Kidney epithelial cell (primary cell): ENCODE measurements at regions not wholly inside any gene's neighbourhood (a gene's known extent, or its start where the extent isn't known, plus 50 kb on each side); places are given as distances from the start of the nearest gene placed in this dataset.

Source experiments
- DNase-seq: peaks from one replicate; pipeline ENCODE4 v3.0.0-alpha.2; 2010; ENCODE audit warnings: low read depth
- H3K27me3 ChIP-seq: 2 replicates; pipeline ENCODE4 v1.6.0; 2011; ENCODE audit warnings: low read length; ENCODE audit not compliant: control insufficient read depth, insufficient read depth
- H3K36me3 ChIP-seq: 2 replicates; pipeline ENCODE4 v1.5.1; 2011; ENCODE audit warnings: low read length; ENCODE audit not compliant: control insufficient read depth, insufficient read depth
- H3K4me3 ChIP-seq: 2 replicates; pipeline ENCODE4 v1.5.1; 2011; ENCODE audit warnings: low read depth, mild to moderate bottlenecking, control low read depth, low read length
- TF ChIP-seq, protein P1 (sequence below): IDR thresholded peaks from 2 replicates; pipeline ENCODE4 v1.5.1; 2011; ENCODE audit warnings: mild to moderate bottlenecking, moderate library complexity, low read length, control low read depth, inconsistent platforms; ENCODE audit not compliant: insufficient read depth, poor library complexity, severe bottlenecking

DNA sequence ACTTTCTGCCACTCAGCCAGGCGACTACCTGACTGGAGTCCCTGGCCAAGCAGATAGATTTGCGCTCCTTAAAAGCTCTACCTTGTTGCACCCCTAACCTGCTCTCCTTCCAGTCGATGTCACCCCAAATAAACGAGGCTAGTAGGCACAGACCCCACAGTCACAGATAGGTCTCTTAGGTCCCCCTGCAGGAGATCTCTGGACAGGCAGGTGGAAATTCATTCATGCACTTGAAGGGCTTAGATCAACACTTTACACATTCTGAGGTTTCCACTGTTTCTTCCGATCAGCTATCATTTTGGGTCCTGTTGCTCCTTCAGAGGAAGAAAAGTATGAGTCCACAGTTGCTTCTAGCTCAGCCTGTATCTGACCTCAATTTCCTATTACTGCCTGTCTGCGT is 272.6 kb upstream of the FMN2 start:
- H3K27me3 ChIP-seq = no peaks in the 10 kb centered on the region
- no peak overlapping the region for H3K4me3 ChIP-seq
- H3K36me3 ChIP-seq = no peaks in the 10 kb centered on the region
- TF ChIP-seq, protein P1, sequence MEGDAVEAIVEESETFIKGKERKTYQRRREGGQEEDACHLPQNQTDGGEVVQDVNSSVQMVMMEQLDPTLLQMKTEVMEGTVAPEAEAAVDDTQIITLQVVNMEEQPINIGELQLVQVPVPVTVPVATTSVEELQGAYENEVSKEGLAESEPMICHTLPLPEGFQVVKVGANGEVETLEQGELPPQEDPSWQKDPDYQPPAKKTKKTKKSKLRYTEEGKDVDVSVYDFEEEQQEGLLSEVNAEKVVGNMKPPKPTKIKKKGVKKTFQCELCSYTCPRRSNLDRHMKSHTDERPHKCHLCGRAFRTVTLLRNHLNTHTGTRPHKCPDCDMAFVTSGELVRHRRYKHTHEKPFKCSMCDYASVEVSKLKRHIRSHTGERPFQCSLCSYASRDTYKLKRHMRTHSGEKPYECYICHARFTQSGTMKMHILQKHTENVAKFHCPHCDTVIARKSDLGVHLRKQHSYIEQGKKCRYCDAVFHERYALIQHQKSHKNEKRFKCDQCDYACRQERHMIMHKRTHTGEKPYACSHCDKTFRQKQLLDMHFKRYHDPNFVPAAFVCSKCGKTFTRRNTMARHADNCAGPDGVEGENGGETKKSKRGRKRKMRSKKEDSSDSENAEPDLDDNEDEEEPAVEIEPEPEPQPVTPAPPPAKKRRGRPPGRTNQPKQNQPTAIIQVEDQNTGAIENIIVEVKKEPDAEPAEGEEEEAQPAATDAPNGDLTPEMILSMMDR = no peak
- no peak for DNase-seq

DNA sequence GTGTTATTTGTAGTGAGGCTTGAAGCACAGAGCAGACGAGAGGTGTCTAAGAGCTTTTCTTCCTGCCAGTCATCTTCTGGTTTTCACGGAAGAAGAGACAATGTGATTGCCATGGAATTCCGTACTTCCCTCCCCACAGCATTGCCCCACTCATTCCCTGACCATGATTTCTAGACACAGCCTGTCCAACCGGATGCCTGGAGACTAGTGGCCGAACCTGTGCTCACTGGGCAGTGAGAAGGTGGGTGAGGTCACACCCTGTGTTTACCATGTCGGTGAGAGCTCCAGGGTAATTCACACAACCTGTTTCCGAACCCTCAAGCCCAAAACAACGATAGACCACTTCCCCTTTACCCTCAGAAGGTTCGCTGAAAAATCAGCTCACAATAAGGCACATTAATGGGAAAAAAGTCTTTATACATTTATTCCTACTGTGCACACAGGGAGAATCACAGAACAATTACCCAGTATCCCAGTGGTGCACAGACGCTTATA is 271.9 kb upstream of the FMN2 start:
- no peaks in the 10 kb centered on the region for H3K36me3 ChIP-seq

DNA sequence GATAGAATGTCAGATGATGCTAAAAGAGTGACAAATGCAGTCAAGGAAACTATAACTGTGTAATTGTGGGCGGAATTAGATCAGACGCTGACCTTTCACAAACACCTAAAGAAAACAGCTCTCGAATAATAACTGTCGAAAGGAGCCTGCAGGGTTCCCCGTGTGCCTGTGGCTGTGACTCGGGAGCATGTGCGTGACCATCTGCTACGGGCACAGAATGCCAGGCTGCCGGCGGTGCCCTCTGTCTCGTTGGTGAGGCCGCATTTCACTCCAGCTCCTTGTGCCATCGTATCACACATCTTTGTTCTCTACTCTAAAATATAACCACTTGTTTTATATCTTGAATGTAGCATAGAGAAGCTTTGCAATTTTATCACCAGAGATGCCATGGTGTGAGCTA is 267.8 kb upstream of the FMN2 start:
- TF ChIP-seq, protein P1 = no peak
- Histone ChIP-seq H3K27me3 (no peaks in the 10 kb centered on the region), H3K4me3 (no peak overlapping the region), H3K36me3 (no peaks in the 10 kb centered on the region)
- DNase-seq = no peak

More for the DNA sequence above, 271.9 kb upstream of the FMN2 start:
- H3K27me3 ChIP-seq = no peaks in the 10 kb centered on the region
- TF ChIP-seq, protein P1 = no peak
- H3K4me3 ChIP-seq = no peak overlapping the region
- no peak for DNase-seq

DNA sequence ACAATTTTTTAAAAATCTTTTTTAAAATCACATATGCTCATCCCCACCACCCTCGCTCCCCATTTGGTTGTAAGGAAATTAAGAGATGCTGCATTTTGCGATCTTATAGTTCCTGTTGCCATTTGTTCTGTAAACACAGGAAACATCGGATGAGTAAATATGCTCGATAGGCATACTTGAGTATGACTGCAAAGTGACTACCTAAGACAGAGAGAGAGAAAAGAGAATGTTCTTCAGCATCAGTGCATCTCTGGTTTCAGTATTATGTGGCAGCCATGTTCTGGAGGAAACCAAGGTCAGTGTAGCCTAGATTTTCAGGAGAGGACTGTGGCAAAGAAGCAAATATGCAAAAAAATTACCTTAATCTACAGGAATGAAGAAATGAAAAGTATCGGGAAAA is 265.5 kb upstream of the FMN2 start:
- no peaks in the 10 kb centered on the region for H3K27me3 ChIP-seq
- no peak overlapping the region for H3K4me3 ChIP-seq
- no peak for DNase-seq
- no peaks in the 10 kb centered on the region for H3K36me3 ChIP-seq
- TF ChIP-seq, protein P1 = no peak

DNA sequence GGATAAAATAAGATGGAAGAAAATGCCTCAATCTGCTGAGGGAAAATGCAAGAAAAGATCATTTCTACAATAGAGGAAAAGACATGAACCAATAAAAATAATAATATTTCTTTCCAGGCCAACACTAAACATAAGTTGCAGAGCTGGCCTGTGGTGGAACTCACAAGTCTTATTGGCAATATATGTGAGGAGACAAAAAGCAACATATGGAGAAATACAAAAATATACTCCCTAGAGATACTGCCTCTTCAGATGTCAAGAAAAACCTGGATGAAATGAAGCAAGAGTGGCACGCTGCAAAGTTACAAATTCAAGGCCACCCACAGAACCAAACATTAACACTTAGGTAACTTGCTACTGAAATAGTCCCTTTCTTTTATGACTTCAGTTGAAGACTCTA is 264.9 kb upstream of the FMN2 start:
- TF ChIP-seq, protein P1 = no peak
- no peak overlapping the region for H3K4me3 ChIP-seq

DNA sequence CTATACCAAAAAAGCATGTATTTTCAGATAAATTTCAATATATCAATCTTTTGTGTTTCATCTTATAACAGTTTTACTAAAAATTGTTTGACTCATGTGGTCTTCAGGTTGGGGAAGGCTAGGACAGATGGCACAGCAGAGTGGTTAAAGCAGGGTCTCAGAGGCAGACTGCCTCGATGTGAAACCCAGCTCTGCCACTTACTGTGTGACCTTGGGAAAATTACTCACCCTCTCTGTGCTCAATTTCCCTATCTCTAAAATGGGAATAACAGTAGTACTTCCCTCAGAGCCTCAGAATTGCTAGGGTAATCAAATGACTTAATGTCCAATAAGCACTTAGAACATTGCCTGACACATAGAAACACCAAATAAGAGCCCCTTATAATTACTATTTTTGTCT is 262.1 kb upstream of the FMN2 start:
- TF ChIP-seq, protein P1 = no peak
- no peak for DNase-seq
- Histone ChIP-seq H3K27me3 (no peaks in the 10 kb centered on the region), H3K4me3 (no peak overlapping the region), H3K36me3 (no peaks in the 10 kb centered on the region)

More for the DNA sequence above, 264.9 kb upstream of the FMN2 start:
- no peaks in the 10 kb centered on the region for H3K36me3 ChIP-seq
- DNase-seq = no peak
- H3K27me3 ChIP-seq = no peaks in the 10 kb centered on the region
